HS-27A (cell line): ENCODE measurements at regions not wholly inside any gene's neighbourhood (a gene's known extent, or its start where the extent isn't known, plus 50 kb on each side); places are given as distances from the start of the nearest gene placed in this dataset.
A peak's percentile ranks its signal among the peaks of the same experiment; 100 is the strongest.

ENCODE experiments used
- DNase-seq: peaks from one replicate; pipeline ENCODE4 v3.0.0-alpha.2; 2012; ENCODE audit warnings: low read depth, missing footprints

DNA sequence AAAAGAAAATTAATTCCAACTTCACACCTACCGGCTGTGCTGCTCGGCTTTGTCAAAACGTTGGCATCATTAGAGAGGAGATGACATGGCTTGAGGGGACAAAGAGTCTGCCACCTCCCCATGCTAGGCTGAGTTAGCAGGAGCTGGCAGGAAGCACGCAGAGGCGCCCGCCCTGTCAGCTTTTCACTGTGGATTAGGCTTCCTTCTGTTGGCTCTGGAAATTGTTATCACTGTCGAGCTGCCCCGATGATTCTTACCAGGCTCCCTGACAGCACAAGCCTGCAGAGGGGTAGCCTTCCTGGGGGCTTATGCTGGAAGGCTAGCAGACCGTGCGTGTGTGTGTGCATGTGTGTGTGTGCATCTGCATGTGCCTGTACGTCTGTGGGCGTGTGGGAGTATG lies 490.9 kb upstream of the TBX3 start:
- DNase-seq: no peak

DNA sequence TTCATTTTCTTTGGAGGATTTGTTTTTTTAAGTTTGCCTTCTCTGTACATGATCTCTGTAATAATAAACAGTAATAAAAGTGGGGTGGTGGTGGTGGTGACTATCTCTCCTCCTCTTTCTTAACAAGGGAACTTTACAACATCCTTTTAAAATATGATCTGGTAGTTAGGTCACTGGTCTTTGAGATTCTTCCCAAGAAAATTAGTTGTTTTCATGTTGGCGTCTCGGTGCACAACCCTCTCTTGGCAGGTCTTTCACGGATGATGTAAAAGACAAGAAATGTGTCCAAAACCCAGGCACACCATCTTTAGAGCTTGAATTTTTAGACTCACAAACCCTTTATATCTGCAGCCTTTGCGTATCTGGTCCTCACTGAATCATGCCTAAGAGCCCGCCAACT lies 488.5 kb upstream of the TBX3 start:
- DNase-seq: no peak

DNA sequence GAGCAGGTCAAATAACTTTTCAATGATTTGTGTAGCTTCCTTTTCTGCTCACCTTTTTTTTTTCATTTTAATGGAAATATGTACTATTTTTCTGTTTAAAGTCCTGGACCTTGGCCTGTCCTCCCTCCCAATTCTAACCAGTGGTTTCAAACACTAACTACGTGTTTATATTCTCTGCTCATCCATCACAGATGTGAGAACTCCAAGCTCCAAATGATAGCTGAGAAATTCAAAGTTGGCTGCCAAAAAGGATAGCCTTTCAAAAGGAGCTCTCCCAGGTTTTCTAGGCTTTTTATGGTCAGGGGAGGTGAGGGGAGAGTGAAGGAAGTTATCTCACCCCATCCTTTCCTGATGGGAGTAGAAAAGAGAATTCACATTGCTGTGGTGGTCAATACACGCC lies 486.0 kb upstream of the TBX3 start:
- DNase-seq: no peak

DNA sequence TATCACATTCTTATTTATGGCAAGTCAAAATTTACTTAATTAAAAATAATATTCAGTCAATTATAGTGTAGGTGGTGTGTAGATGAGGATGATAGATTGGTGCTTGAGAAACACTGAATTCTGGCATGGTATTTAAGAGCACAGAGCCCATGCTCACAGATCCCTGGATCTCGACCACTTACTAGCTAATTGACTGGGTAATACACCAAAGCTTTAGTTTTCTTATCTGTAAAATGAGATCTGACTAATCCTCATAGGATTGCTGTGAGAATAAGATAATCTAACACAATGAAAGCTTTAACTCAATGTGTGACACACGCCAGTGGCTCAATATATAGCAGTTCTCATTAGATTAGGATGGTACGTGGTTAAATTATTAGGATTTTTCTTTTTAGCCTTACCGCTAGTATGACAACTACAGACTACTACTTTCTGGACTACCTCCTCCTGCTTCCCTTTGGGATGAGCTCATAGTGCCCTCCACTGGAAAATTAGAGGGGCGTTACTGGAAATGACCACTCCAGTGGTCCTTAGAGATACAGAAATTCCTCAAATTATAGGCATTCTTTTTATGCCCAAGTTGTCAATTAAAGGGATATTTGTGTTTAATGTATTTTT lies 482.8 kb upstream of the TBX3 start:
- no peak for DNase-seq

DNA sequence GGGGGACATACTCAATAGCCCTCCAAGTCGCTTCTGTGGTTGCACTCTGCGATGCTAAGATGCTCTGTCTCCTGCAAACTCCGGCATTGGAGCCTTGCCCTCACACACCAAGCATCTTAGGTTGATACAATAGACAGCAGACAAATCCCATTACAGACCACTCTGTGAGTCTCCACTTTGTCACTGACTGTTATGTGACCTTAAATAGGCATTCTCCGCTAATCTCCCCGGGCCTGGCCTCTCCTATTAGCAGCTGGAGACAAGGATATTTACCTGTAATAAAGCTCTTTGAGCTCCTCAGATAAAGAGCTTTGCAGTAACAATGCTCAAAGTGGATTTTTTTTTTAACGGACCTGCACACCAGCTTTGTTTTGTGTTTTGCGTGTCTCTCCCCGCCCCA lies 479.7 kb upstream of the TBX3 start:
- no peak for DNase-seq

DNA sequence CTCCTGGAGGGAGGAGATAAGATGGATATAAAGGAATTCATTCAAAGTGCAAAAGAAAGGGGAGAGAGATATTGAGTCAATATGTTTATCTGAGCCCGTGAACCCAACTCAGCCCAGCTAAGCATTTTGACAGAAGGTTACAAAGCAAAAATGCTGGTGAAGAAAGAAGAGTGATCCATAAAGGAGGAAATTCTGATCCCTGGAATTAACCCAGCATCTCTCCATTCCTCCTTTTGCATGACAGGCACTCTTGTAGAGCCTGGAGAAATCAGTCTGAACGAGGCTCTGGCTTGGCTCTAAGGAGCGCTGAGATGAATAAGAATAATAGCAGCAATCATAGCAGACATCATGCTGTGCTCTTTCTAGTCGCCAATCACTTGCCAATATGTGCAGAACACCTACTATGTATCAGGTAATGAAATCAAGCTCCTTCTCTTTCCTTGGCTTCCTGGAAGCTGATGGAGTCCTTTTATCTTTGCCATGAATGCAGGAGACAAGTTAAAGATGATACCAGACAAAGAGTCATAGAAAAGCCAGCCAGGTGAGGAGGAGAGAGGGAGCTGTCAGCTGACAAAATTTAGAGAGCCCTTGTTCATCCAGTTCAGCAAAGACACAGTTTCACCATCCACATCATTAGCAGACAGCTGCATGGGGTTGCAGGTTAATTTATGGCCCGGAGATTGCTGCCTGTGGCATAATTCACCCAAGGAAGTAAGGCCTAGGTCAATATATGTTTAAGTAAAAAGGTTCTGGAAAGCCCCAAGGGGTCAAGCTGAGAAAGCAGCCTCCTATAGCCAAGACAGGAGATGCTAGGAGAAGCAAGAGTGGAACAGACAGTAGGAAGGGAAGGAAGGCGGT lies 476.5 kb upstream of the TBX3 start:
- no peak for DNase-seq

DNA sequence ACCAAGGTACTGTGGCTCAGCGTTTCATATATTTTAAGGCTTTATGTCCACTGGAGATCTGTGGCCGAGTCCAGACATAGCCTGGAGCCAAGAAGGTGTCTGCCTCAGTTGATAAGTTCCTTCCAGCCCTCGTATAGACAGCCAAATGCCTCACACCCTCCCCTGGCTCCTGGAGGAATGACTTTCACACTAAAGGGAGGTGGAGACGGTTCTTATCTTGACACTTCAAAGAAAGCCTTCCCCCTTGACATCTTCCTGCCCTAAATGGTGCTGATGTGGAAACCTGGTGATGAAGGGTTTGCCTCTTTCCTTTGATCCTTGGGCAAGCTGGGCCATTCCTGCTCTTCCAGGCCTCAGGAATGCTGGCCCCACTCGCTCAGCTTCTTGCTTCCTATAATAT lies 474.8 kb upstream of the TBX3 start:
- no peak for DNase-seq

DNA sequence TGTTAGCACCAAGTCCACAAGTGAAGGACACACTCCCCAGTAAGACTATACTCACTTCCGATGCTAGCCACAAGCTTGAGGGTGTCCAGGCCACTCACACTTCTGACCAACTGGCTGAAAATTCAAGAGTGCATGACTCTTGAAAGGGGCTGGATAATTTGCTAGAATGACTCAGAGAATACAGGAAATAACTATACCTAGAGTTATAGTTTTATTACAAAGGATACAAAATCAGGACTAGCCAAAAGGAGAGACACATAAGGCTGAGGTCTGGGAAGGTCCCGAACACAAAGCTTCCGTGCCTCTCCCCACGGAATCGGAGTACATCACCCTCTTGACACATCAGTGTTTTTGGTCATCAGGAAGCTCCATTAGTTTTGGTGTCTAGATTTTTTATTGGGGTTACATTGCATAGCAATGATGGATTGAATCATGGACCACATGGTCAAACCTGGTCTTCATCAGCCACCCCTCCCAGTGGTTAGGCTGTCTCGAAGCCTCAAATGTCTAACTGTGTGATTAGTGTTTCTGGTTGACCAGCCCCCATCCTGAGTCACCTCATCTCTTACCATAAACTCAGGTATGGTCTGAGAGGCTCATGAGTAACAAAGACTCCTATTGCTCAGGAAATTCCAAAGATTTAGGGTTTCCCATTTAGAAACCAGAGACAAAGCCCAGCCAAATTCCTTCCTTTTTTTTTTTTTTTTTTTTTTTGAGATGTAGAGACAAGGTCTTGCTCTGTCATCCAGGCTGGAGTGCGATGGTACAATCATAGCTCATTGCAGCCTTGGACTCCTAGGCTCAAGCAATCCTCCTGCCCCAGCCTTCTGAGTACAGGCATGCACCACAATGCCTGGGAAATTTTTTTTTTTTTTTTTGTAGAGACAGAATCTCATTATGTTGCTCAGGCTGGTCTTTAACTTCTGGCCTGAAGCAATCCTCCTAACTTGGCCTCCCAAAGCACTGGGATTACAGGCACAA lies 472.0 kb upstream of the TBX3 start:
- DNase-seq: peak; percentile 1

DNA sequence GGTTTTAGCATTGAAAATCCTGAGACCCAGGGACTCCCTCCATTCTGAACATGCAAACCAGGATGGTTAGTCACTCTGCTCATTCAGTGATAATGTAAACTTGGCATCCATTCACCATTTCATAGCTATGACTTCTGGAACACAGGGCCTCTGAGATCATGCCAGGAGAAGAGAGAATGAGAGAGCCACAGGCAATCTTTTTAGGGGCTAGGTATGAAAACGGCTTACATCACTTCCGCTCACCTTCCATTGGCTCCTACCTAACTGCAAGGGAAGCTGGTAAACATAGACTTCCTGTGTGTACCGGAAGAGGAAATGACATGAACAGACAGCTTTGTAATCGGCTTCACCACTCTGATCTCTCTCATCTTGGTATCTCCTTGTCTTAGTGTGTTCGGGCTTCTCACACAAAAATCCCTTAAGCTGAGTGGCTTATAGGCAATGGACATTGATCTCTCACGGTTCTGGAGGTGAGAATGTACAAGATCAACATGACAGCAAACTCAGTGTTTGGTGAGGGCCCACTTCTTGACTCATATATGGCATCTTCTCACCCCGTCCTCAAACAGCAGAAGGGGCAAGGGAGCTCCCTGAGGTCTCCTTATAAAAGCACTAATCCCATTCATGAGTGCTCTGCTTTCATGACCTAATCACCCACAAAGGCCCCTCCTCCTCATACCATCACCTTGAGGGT lies 465.9 kb upstream of the TBX3 start:
- DNase-seq: no peak

DNA sequence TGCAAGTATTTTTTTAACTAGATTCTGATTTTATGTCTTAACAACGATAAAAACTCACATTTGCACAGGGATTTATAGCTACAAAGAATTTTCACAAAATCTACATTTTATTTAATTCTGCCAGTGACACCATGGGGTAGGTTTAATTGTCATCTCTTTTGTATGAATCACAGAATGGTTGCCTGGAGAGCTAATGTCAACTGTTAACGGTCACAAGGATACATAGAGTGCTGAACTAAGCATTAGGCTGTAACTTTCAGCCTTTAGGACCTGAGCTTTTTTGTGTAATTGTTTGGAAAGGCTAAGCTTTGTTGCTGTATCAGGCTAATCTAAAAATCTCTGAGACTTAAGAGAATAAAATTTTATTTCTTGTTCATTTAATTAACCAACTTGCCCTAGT lies 465.3 kb upstream of the TBX3 start:
- DNase-seq: no peak

DNA sequence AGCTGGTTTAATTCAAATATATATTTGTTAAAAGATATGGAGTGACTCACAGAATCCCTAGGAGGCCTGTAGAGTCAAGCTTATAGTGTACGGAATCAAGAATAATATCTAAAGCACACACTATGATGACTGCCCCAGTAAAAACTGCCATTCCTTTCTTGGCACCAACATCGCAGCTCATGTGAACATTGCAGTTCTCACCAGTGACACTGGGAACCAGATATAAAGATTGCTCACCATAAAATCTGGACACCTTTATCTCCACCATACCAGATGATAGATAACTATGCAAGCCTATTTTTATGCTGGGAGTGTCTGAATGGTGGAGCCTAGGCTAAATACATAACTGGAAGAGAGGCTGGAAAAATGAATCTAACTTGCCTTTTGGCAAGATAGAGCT lies 463.9 kb upstream of the TBX3 start:
- DNase-seq: no peak

DNA sequence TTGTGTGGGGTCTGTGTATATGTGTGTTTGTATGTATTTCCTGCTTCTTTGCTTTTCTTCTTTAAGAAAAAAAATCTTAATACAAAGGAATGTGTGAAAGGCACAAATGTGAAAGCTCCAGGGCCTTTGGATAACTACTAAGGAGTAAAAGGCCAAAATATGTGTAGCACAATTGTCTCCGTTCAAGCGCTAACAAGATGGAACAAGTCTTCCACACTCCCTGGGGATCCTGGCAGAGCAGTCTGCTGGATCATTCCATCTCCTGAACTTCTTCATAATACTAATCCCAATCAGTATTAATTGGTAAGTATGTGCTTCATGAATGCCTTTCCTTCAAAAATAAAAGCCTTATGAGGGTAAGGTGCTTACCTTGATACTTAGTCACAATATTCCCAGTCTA lies 462.5 kb upstream of the TBX3 start:
- DNase-seq: no peak

DNA sequence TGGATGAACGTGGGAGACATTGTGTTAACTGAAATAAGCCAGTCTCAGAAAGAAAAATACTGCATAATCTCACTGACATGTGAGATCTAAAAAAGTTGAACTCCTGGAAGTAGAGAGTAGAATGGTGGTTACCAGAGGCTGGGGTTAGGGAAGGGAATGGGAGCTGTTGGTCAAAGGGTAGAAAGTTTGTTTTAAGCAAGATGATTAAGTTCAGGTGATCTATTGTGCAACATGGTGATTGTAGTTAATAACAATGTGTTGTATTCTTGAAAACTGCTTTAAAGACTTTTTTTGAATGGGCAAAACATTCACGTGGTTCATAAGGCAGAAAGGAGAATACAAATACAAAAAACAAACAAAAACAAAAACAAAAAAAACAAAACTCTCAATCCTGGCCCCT lies 460.4 kb upstream of the TBX3 start:
- DNase-seq: no peak

DNA sequence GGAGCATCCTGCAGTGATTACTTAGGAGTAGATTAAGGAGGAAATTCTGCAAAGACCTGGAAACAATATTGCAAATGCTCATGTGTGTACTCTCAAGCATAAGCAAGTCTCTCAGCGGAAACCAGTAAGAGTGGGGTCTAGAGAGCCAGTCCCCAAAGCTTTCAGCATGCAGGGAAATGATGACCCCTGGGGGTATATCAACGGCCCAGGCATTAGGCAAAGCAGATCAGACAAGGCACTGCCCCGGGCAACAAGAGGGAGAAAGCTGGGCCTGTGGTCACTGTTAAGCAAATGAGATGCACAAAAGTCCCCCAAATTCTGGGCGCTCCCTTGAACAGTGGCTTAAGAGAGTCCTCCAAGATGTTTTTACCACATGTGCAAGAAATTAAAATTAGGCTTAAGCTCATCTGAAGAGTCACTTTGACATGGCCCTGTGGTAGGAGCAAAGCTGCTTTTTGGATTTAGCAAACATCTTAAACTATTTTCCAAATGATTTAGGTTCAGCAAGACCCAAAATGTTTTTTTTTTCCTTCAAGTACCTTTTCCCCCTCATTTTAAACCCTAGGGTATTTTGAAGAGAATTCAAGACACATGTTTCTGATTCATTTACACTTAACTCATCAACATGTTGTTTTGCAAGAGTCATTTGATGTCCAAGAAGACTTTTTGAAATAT lies 457.1 kb upstream of the TBX3 start:
- no peak for DNase-seq

DNA sequence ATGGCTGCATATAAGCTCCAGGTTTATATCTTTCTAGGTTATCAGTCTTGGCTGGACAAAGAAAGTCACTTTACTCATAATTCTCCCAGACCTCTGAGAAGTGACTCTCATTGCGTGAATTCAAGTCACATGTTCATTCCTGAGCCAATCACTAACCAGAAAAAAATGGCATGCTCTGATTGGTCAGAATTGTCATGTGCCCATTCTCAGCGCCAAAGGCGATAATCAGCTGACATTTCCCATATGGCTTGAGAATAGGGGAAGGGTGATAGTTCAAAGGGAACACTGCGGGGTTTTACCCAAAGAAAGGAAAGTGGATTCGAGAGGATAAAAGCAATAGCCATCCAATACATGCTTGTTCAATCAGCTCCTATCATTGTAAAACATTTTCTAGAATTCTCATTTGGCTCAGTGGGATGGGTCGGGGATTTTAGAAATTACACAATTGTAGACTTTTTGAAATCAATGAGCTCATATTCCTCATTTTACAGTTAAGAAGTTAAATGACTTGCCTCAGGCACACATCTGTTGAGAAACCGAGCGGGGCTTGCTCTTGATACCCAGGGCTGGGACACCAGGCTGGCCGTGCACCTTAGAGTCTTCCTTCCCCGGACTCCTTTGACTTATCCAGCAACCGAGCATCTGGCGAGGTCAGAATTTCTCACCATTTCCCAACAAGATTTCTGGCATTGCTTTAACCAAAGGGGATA lies 454.0 kb upstream of the TBX3 start:
- DNase-seq: no peak

DNA sequence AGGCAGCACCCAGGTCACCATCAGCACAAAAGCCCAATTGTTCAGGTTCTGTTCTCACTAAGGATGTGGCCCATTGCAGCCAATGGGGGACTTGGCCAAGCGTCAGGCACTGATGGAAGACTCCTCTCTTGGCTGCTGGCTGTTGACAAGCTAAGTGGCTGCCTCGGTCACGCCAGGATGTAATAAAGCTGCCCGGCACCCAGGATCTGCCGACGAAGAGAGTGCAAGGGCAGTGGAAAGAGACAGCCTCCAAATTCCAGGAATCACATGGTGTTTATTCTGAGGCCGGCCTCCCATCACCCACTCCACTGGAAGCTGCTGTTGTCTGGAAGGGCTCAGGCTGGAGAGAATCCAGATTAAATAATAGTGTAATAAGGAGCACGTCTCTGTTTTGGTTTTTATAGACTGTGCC lies 451.8 kb upstream of the TBX3 start:
- no peak for DNase-seq

DNA sequence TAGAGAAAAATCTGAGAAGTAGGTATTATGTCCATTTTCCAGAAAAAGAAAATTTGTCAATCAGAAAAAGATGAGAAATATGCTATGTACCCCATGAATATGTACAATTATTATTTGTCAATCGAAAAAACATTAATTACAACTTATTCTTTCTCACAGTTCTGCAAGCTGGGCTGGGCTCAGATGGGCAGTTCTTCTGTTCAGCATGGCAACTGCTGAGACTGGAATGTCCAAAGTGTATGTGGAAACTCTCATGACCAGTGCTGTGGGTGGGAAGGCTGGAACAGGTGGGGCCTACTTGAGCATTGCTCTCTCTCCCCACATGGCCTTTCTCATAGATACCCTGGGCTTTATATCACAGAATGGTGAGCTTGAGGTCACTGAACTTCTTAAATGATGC lies 450.3 kb upstream of the TBX3 start:
- DNase-seq: no peak

DNA sequence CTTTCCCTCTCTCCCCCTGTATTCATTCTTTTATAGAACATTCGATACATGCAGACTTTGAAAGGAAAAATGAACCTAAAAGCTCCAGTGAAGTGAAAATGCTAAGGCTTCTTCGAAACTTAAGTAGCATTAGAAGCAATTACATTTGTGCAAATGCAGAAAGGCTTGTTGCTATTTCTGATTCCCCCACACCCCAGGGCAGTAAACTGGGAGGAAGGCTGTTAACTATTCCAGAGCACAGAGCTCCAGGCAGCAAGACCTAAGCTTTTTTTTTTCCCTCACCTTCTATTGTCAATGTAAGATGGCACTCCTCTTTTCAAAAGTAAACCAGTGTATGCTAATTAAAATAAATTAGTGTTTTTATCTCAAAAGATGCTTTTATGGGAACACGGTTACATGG lies 448.9 kb upstream of the TBX3 start:
- DNase-seq: no peak

DNA sequence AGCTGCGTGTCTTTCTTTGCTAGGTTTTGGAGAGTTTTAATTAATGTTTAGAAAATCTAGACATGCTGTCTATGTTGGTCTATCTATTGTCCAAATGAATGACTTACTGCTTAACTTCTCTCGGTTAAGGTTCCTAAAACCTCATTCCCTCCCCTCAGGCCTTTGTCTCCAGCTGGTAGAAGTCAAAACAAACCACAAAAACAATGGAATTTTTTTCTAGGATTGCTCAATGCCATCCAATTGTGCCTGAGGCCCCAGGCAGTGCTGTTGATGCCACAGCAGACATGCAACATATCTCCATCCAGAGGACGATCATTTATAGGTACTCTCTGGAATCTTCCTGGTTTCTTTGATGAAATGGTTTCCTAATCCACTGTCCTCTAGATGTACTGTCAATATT lies 448.2 kb upstream of the TBX3 start:
- no peak for DNase-seq

DNA sequence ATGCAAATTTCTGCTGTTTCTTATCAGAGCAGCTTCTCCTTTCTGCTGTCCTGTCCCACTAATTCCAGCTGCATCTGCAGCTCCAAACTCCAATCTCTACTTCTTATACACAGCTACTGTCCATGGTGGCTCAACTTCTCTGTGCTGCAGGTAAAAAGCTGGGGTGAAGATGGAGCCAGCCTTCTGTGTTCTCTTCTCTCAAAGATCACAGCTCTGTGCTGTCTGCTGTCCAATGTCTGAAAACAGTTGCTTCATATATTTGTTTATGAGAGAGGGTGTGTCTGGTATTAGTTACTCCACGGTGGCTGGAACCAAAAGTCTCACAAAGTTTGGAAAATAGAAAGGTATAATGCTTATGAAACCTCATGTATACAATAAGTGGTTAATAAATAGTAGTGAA lies 445.8 kb upstream of the TBX3 start:
- no peak for DNase-seq

DNA sequence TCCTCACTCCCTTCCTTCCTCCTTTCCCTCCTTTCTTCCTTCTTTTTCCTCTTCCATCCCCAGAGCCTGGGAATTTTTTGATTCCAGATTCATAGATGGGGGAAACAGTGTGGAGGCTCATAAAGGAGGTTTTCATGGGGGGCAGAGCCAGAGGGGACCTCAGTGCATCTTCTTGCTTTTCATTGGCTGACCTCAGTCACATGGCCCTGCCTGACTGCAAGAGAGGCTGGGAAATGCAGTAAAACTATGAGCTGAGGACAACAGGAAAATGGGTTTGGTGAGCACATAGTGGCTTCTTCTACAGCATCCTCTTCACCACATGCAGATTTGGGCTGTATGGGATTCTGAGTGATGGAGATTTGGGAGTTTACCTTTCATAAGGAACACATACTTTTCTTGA lies 437.1 kb upstream of the TBX3 start:
- no peak for DNase-seq
